ENCODE measurements at regions not wholly inside any gene's neighbourhood (a gene's known extent, or its start where the extent isn't known, plus 50 kb on each side); places are given as distances from the start of the nearest gene placed in this dataset.

DNA sequence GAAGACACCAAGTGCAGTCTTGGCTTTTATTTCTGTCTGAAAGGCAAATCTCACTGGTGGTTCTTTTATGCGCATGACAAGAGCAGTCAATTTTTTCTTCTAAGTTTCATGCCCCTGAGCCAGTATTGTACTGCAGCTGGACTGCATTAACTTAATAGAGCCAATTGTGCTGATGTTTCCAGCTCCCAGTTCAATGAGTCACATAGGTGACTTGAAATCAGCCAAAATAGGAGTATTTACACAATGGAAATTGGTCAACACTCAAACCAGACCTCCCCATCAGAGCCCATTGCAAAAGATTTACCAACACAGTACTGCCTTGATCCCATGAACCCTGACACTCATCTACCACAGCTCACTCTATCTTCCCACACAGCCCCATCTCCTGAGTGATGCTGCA lies 100.3 kb upstream of the GUCY1A1 start:
- H3K4me1 Mint-ChIP-seq (ENCODE audit: low read depth), result no peaks in the 10 kb centered on the region
- no peak overlapping the region for H3K4me3 Mint-ChIP-seq (ENCODE audit: low read depth)
- no peak overlapping the region for H3K27ac Mint-ChIP-seq
- TF ChIP-seq, protein P1, sequence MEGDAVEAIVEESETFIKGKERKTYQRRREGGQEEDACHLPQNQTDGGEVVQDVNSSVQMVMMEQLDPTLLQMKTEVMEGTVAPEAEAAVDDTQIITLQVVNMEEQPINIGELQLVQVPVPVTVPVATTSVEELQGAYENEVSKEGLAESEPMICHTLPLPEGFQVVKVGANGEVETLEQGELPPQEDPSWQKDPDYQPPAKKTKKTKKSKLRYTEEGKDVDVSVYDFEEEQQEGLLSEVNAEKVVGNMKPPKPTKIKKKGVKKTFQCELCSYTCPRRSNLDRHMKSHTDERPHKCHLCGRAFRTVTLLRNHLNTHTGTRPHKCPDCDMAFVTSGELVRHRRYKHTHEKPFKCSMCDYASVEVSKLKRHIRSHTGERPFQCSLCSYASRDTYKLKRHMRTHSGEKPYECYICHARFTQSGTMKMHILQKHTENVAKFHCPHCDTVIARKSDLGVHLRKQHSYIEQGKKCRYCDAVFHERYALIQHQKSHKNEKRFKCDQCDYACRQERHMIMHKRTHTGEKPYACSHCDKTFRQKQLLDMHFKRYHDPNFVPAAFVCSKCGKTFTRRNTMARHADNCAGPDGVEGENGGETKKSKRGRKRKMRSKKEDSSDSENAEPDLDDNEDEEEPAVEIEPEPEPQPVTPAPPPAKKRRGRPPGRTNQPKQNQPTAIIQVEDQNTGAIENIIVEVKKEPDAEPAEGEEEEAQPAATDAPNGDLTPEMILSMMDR (IDR thresholded peaks at IDR 0.05; ENCODE audit: unreplicated experiment), result no peak
- H3K27me3 Mint-ChIP-seq, result peaks cover 4% of the 10 kb centered on the region
- no peaks in the 10 kb centered on the region for H3K36me3 Mint-ChIP-seq (ENCODE audit: insufficient read depth)
- H3K9me3 Mint-ChIP-seq (ENCODE audit: low read depth), result no peaks in the 10 kb centered on the region
- DNase-seq (ENCODE audit: low spot score, unreplicated experiment), result no peak

DNA sequence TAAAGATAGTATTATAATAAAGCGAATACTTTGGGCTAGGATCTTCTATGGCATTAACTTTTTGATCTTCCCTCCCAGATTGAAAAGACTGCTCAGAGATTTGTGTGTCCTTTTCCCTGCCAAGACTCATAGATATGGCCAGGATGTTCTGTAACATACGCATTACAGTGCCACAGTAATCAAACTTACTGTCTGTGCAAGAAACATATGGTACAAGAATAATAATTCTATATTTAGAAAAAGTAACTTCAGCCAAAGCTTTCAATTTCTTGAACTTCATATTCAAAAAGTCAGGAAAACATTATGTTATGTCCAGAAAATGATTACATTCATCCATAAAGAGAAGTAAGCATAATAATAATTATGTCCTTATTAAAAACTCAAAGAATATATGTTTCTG lies 100.9 kb upstream of the GUCY1A1 start:
- DNase-seq (ENCODE audit: low spot score, unreplicated experiment), result no peak
- TF ChIP-seq, protein P1 (IDR thresholded peaks at IDR 0.05; ENCODE audit: unreplicated experiment), result no peak
- Mint-ChIP-seq H3K36me3 (ENCODE audit: insufficient read depth) (no peaks in the 10 kb centered on the region), H3K27me3 (peaks cover 4% of the 10 kb centered on the region), H3K27ac (no peak overlapping the region), H3K9me3 (ENCODE audit: low read depth) (no peaks in the 10 kb centered on the region), H3K4me1 (ENCODE audit: low read depth) (no peaks in the 10 kb centered on the region), H3K4me3 (ENCODE audit: low read depth) (no peak overlapping the region)

DNA sequence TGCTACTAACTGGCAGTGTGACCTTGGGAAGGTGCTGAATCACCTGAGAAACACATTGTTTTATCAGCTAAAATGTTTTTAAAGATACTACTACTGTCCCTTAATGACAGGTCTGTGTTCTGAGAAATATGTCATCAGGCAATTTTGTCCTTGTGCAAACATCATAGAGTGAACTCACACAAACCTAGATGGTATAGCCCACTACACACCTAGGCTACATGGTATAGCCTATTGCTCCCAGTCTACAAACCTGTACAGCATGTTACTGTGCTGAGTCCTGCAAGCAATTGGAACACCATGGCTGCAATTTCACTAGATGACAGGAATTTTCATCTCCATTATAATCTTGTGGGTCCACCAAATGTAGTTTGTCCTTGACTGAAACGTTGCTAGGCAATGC lies 101.3 kb upstream of the GUCY1A1 start:
- TF ChIP-seq, protein P1 (IDR thresholded peaks at IDR 0.05; ENCODE audit: unreplicated experiment), result no peak
- Mint-ChIP-seq H3K27me3 (peaks cover 3% of the 10 kb centered on the region), H3K9me3 (ENCODE audit: low read depth) (no peaks in the 10 kb centered on the region), H3K4me1 (ENCODE audit: low read depth) (no peaks in the 10 kb centered on the region), H3K36me3 (ENCODE audit: insufficient read depth) (no peaks in the 10 kb centered on the region), H3K27ac (no peak overlapping the region), H3K4me3 (ENCODE audit: low read depth) (no peak overlapping the region)
- DNase-seq (ENCODE audit: low spot score, unreplicated experiment), result no peak

DNA sequence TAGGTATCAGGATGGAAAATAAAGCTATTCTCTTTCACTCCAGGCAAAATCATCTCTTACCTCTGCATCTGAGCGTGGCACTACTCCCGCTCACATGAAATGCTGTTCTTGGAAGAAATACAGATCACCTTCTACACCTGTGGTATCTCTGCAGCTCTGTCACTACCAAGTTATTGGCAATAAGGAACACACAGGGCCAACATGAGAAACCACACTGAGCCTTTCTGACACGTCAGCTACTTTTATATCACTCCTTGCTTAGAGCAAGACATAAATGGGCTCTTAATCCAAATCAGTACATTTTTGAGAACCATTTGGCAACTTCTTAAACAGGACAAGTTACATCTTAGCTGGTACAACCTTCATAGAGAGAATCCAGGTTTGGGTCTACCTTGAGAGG lies 101.8 kb upstream of the GUCY1A1 start:
- no peaks in the 10 kb centered on the region for H3K27me3 Mint-ChIP-seq
- H3K9me3 Mint-ChIP-seq (ENCODE audit: low read depth), result no peaks in the 10 kb centered on the region
- DNase-seq (ENCODE audit: low spot score, unreplicated experiment), result no peak
- no peaks in the 10 kb centered on the region for H3K36me3 Mint-ChIP-seq (ENCODE audit: insufficient read depth)
- TF ChIP-seq, protein P1 (IDR thresholded peaks at IDR 0.05; ENCODE audit: unreplicated experiment), result no peak
- no peak overlapping the region for H3K27ac Mint-ChIP-seq
- no peak overlapping the region for H3K4me3 Mint-ChIP-seq (ENCODE audit: low read depth)
- no peaks in the 10 kb centered on the region for H3K4me1 Mint-ChIP-seq (ENCODE audit: low read depth)

DNA sequence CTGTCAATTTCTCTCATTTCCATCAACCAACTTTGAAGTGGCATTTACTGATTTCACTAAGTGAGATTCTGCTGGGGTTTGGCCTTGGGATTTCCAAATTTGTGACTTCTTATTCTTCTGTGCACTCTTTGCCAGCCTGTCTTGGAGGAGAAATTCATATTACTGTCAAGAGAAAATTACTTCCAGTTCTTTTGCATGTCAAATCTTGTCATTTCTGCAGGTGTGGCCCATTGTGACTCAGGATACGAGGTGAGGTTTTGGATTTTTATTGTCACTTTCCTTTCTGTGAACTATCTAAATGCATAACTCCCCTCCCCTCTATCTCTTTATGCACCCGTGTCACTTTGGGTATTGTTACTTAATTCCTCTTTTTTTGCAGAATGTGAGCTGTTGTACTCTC lies 102.6 kb upstream of the GUCY1A1 start:
- Mint-ChIP-seq H3K4me1 (ENCODE audit: low read depth) (no peaks in the 10 kb centered on the region), H3K27me3 (no peaks in the 10 kb centered on the region), H3K27ac (no peak overlapping the region), H3K36me3 (ENCODE audit: insufficient read depth) (no peaks in the 10 kb centered on the region), H3K9me3 (ENCODE audit: low read depth) (no peaks in the 10 kb centered on the region), H3K4me3 (ENCODE audit: low read depth) (no peak overlapping the region)
- DNase-seq (ENCODE audit: low spot score, unreplicated experiment), result no peak
- TF ChIP-seq, protein P1 (IDR thresholded peaks at IDR 0.05; ENCODE audit: unreplicated experiment), result no peak
